Adrenal gland (tissue), 9 donors: ENCODE measurements at regions not wholly inside any gene's neighbourhood (a gene's known extent, or its start where the extent isn't known, plus 50 kb on each side); places are given as distances from the start of the nearest gene placed in this dataset.

ENCODE experiments used
- DNase-seq, 7 donors: peaks; one replicate each; pipeline ENCODE4 v3.0.0-alpha.2; 2019 to 2020
- H3K27ac ChIP-seq, 5 donors: fragments of 200-600 bp; sonication (generic) in 4 of 5; 1 replicate in 3 of 5; 2 replicates in 2 of 5; pipeline versions ENCODE4 v1.5.1 to v1.8.0; 2016 to 2020; ENCODE audit warnings: mild to moderate bottlenecking in 1 of 5
- H3K27me3 ChIP-seq: fragments of 200-600 bp; 2 replicates; pipeline ENCODE4 v1.8.0; 2021
- H3K36me3 ChIP-seq, 2 donors: fragments of 200-600 bp; replicated peaks in 1 of 2; 1 replicate in 1 of 2; 2 replicates in 1 of 2; pipeline versions ENCODE4 v1.5.1 to v1.8.0; 2018 to 2022
- H3K4me1 ChIP-seq, 2 donors: fragments of 200-600 bp; replicated peaks in 1 of 2; 1 replicate in 1 of 2; 2 replicates in 1 of 2; pipeline versions ENCODE4 v1.5.1 to v1.8.0; 2018 to 2021
- H3K4me3 ChIP-seq, 4 donors: fragments of 200-600 bp; sonication (generic) in 3 of 4; one replicate each; pipeline ENCODE4 v1.5.1; 2016 to 2018
- H3K9me3 ChIP-seq, 3 donors: fragments of 200-600 bp; sonication (generic) in 1 of 3; replicated peaks in 1 of 3; 1 replicate in 2 of 3; 2 replicates in 1 of 3; pipeline versions ENCODE4 v1.5.1 to v1.8.0; 2016 to 2021
- POLR2A ChIP-seq, 2 donors: fragments of 450-650 bp; IDR thresholded peaks; one replicate each; pipeline ENCODE4 v1.6.1; 2017; ENCODE audit warnings: antibody characterized with exemption in 2 of 2, mild to moderate bottlenecking in 2 of 2, moderate library complexity in 1 of 2
- WGBS, 4 donors: extraction: QIAGEN DNeasy Blood & Tissue Kit in 2 of 4; methylation state at CpG; one replicate each; pipeline versions ENCODE4 v1.1.5 to v1.1.7; 2013 to 2017; 5-methylcytosine and 5-hydroxymethylcytosine counted together
- intact Hi-C, 2 donors: fragments of 100-400 bp; cut with DNase I; formaldehyde crosslinking; loops; one replicate each; pipeline versions ENCODE4 v1.14.1 to v1.15.0; 2022 to 2023
- TF ChIP-seq, protein P1 (sequence below), 6 experiments: fragments of 450-650 bp in 4 of 6; fragments of 200-600 bp in 2 of 6; sonication (generic) in 1 of 6; IDR thresholded peaks; 1 replicate in 5 of 6; 2 replicates in 1 of 6; pipeline versions ENCODE4 v1.5.1 to v1.8.0; 2016 to 2021; ENCODE audit warnings: antibody characterized with exemption in 6 of 6, mild to moderate bottlenecking in 2 of 6, moderate library complexity in 1 of 6
- donor health status: healthy with polysubstance abuse.
- donor health status: Bipolar disorder and iron deficiency.
- donor health status: DM: yes; HTN: yes; CAD: no.
- donor health status: DM: no; HTN: no; CAD: no.
- donor health status: DM: no; HTN: no; CAD: no.

DNA sequence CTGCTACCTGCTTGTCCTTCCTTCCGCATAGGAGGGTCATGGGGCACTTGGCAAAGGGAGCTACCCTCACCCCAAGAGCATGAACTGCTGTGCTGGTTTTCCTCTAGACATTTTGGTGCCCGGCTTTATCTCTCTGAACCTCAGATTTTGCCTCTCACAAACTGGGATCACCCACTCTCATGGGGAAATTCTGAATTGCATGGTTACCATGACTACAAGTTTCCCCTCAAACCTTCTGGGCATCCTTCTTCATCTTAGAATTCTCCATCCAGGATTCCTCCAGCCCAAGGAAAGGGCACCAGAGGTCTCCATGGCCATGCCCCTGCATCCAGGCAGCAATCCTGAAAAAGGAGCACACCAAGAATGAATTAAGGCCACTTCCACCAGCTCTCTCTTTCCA lies 180.1 kb upstream of the NECTIN1 start:
- intact Hi-C loops, result no loop called here
- no peaks in the 10 kb centered on the region for H3K27me3 ChIP-seq
- no peak overlapping the region for H3K4me3 ChIP-seq
- 37 to 92% (median 75%) methylated on average over 1 to 2 of the region's 2 CpGs for WGBS, 4 donors
- H3K36me3 ChIP-seq, result no peaks in the 10 kb centered on the region
- TF ChIP-seq, protein P1, sequence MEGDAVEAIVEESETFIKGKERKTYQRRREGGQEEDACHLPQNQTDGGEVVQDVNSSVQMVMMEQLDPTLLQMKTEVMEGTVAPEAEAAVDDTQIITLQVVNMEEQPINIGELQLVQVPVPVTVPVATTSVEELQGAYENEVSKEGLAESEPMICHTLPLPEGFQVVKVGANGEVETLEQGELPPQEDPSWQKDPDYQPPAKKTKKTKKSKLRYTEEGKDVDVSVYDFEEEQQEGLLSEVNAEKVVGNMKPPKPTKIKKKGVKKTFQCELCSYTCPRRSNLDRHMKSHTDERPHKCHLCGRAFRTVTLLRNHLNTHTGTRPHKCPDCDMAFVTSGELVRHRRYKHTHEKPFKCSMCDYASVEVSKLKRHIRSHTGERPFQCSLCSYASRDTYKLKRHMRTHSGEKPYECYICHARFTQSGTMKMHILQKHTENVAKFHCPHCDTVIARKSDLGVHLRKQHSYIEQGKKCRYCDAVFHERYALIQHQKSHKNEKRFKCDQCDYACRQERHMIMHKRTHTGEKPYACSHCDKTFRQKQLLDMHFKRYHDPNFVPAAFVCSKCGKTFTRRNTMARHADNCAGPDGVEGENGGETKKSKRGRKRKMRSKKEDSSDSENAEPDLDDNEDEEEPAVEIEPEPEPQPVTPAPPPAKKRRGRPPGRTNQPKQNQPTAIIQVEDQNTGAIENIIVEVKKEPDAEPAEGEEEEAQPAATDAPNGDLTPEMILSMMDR (IDR thresholded peaks at IDR 0.05), result no peak
- TF ChIP-seq POLR2A (IDR thresholded peaks at IDR 0.05), result no peak
- no peak for DNase-seq
- H3K27ac ChIP-seq, result no peak overlapping the region
- H3K9me3 ChIP-seq, result no peaks in the 10 kb centered on the region
- no peaks in the 10 kb centered on the region for H3K4me1 ChIP-seq

DNA sequence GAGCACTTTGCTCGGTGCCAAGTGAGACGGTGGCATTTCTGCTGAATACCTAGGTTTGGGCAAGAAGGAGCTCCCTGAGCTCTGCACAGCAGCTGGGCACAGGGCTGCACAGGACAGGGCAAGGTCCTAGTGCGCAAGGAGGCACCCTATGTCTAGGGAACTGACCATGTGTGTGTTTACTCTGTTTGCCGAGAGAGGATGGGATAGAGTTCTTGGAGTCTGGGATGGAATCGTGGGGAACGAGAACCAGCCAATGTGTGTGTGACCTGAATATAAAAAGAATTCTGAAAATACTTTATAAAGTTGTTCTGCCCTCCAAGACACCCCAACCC lies 179.5 kb upstream of the NECTIN1 start:
- intact Hi-C loops, result no loop called here
- 60 to 71% (median 62%) methylated on average over 6 of the region's 6 CpGs for WGBS, 4 donors
- Histone ChIP-seq H3K27ac (no peak overlapping the region), H3K4me3 (no peak overlapping the region), H3K27me3 (no peaks in the 10 kb centered on the region), H3K36me3 (no peaks in the 10 kb centered on the region), H3K4me1 (no peaks in the 10 kb centered on the region), H3K9me3 (no peaks in the 10 kb centered on the region)
- TF ChIP-seq, protein P1 (IDR thresholded peaks at IDR 0.05), result no peak
- no peak for DNase-seq

- no peak for DNase-seq
- Histone ChIP-seq H3K27ac (peak overlapping the region in 1 of 5 donors; percentile 38), H3K27me3 (no peaks in the 10 kb centered on the region), H3K4me1 (no peaks in the 10 kb centered on the region), H3K4me3 (no peak overlapping the region), H3K9me3 (no peaks in the 10 kb centered on the region), H3K36me3 (no peaks in the 10 kb centered on the region)
- no peak for TF ChIP-seq POLR2A (IDR thresholded peaks at IDR 0.05)
- TF ChIP-seq, protein P1 (IDR thresholded peaks at IDR 0.05), result no peak
- WGBS, 4 donors, result 47 to 52% (median 47%) methylated on average over 13 to 14 of the region's 14 CpGs
- intact Hi-C loops, result no loop called here
These were observed 179.0 kb upstream of the NECTIN1 start for GRCh38 chr11:119907878-119908572.

- intact Hi-C loops, result no loop called here
- DNase-seq, result no peak
- H3K4me1 ChIP-seq, result no peaks in the 10 kb centered on the region
- no peak overlapping the region for H3K4me3 ChIP-seq
- TF ChIP-seq, protein P1 (IDR thresholded peaks at IDR 0.05), result no peak
- TF ChIP-seq POLR2A (IDR thresholded peaks at IDR 0.05), result no peak
- H3K27ac ChIP-seq, result peak overlapping the region in 1 of 5 donors; percentile 38
- 70 to 80% (median 78%) methylated on average over 7 to 10 of the region's 10 CpGs for WGBS, 4 donors
- no peaks in the 10 kb centered on the region for H3K36me3 ChIP-seq
- no peaks in the 10 kb centered on the region for H3K9me3 ChIP-seq
- H3K27me3 ChIP-seq, result no peaks in the 10 kb centered on the region
These were observed 178.3 kb upstream of the NECTIN1 start for GRCh38 chr11:119907122-119907851.
